ENCODE measurements at regions not wholly inside any gene's neighbourhood (a gene's known extent, or its start where the extent isn't known, plus 50 kb on each side); places are given as distances from the start of the nearest gene placed in this dataset.

DNA sequence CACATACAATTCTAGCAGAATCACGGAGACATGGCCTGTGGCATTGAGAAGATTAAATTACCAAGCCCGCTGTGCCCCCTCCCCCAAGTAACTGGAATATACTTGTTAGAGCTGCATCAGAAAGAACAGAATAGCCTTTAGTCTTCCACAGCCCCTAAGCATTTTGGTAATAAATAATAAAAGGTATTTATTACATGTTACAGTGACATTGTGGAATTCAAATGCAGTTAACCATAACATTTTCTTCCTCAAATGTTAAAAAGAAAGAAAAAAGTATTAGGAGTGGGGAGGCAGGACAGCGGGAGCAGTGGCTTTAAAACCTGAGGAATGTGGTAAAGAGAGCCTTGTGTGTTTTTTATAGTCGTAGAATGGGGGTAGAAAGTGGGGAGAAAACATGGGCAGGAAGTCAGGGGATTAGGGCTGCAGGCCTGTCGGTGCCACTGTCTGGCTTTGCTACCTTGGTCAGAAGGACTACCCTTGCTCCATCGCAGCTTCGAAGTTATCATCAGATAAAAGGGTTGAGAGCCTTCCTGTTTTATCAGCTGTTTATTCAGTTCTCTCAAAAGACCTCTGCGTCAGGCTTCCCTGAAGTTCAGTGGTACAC, 255.9 kb downstream of the MSRB3 start:
- H3K27me3 ChIP-seq (ENCODE audit: control insufficient read depth in 2 of 2, insufficient read depth in 2 of 2, low read length in 2 of 2), result no peaks in the 10 kb centered on the region
- FAIRE-seq (peak; percentile 76), DNase-seq (ENCODE audit: low read depth, low spot score) (peak; percentile 70)
- H3K9ac ChIP-seq (replicated peaks; ENCODE audit: extremely low read depth, insufficient read depth, low read length), result peak overlapping the region; percentile 77
- H3K4me3 ChIP-seq (replicated peaks in 1 of 3; ENCODE audit: insufficient read depth in 1 of 3, low read depth in 1 of 3, low read length in 3 of 3), result no peak overlapping the region
- H3K36me3 ChIP-seq (ENCODE audit: control insufficient read depth in 2 of 2, extremely low read depth in 1 of 2, insufficient read depth in 2 of 2, low read length in 2 of 2), result no peaks in the 10 kb centered on the region
- no peaks in the 10 kb centered on the region for H3K9me1 ChIP-seq (replicated peaks; ENCODE audit: control insufficient read depth, extremely low read depth, insufficient read depth, low read length)
- TF ChIP-seq MYC (IDR thresholded peaks at IDR 0.05; ENCODE audit: low read depth, low read length), result no peak
- TF ChIP-seq POLR2AphosphoS5 (IDR thresholded peaks at IDR 0.05; ENCODE audit: insufficient read depth, low read depth, low read length), result peak; percentile 29
- peak; percentile 86 for TF ChIP-seq GATA2 (IDR thresholded peaks at IDR 0.05; ENCODE audit: insufficient read depth, insufficient read length, low read depth, low read length)
- CTCF ChIA-PET, result interaction anchor here (0.9 to 4.3 kb wide), 8 partner anchors 9 to 228 kb away, joined by 3 to 23 read pairs (median 6); no protein-coding TSS in a partner anchor
- dilution Hi-C loops (cut with MboI; ENCODE audit: extremely low pct_ligation_motif_present, low sequenced_read_pairs) (no loop called here), intact Hi-C loops (cut with micrococcal nuclease) (loop anchor here (1.0 to 10.0 kb wide), 3 partner anchors 226 to 640 kb away; no protein-coding TSS in a partner anchor)
- TSS peak; percentile 17 for BruUV-seq (replicated peaks)
- POLR2A ChIA-PET, result no interaction called here
- peaks cover under 1% of the 10 kb centered on the region for H3K9me3 ChIP-seq (replicated peaks; ENCODE audit: control insufficient read depth, insufficient read depth, low read length)
- H4K20me1 ChIP-seq (replicated peaks; ENCODE audit: control insufficient read depth, extremely low read depth, insufficient read depth, low read length), result no peaks in the 10 kb centered on the region
- H3K27ac ChIP-seq (ENCODE audit: insufficient read depth, low read depth, low read length), result peak overlapping the region; percentile 98
- H3K4me2 ChIP-seq (ENCODE audit: insufficient read depth, low read length), result peak overlapping the region; percentile 60
- H2AFZ ChIP-seq (ENCODE audit: low read depth, low read length), result peak overlapping the region; percentile 21
- H3K79me2 ChIP-seq (ENCODE audit: control insufficient read depth, insufficient read depth, low read length), result no peaks in the 10 kb centered on the region
- peaks cover 63% of the 10 kb centered on the region for H3K4me1 ChIP-seq (ENCODE audit: control insufficient read depth, extremely low read depth, insufficient read depth, low read length)

DNA sequence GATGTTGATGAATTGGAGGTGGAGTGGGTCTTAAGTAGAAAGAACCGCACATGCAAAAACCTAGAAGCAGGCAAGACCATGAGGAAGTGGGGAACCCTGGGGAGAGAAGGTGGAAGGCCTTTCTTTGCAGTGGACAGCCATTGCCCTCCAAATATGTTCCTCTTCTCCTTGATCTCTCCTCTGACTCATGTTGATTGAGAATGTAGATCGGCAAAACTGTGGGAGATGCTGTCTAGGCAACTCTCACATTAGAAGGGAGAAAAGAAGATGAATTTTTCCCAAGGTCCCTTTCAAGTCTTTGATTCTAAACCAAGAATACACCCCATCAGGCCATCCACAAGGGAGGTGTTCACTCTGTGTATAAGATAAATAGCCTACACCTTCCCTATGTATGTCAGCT, 257.5 kb downstream of the MSRB3 start:
- no TSS peak for BruUV-seq (replicated peaks)
- H3K27me3 ChIP-seq (ENCODE audit: control insufficient read depth in 2 of 2, insufficient read depth in 2 of 2, low read length in 2 of 2), result no peaks in the 10 kb centered on the region
- peak overlapping the region; percentile 30 for H2AFZ ChIP-seq (ENCODE audit: low read depth, low read length)
- H3K9ac ChIP-seq (replicated peaks; ENCODE audit: extremely low read depth, insufficient read depth, low read length), result peak overlapping the region; percentile 81
- CTCF ChIA-PET, result interaction anchor here (1.8 kb wide), 2 partner anchors 21 to 22 kb away, joined by 6 to 15 read pairs; no protein-coding TSS in a partner anchor
- dilution Hi-C loops (cut with MboI; ENCODE audit: extremely low pct_ligation_motif_present, low sequenced_read_pairs) (no loop called here), intact Hi-C loops (cut with micrococcal nuclease) (loop anchor here (2.0 to 10.0 kb wide), 6 partner anchors 21 to 641 kb away; partner anchors contain the start of gene HMGA2)
- peak overlapping the region; percentile 98 for H3K27ac ChIP-seq (ENCODE audit: insufficient read depth, low read depth, low read length)
- no peaks in the 10 kb centered on the region for H3K9me1 ChIP-seq (replicated peaks; ENCODE audit: control insufficient read depth, extremely low read depth, insufficient read depth, low read length)
- no peak for FAIRE-seq
- no peaks in the 10 kb centered on the region for H4K20me1 ChIP-seq (replicated peaks; ENCODE audit: control insufficient read depth, extremely low read depth, insufficient read depth, low read length)
- H3K4me3 ChIP-seq (replicated peaks in 1 of 3; ENCODE audit: insufficient read depth in 1 of 3, low read depth in 1 of 3, low read length in 3 of 3), result no peak overlapping the region
- peaks cover 4% of the 10 kb centered on the region for H3K9me3 ChIP-seq (replicated peaks; ENCODE audit: control insufficient read depth, insufficient read depth, low read length)
- no peaks in the 10 kb centered on the region for H3K79me2 ChIP-seq (ENCODE audit: control insufficient read depth, insufficient read depth, low read length)
- peak overlapping the region; percentile 68 for H3K4me2 ChIP-seq (ENCODE audit: insufficient read depth, low read length)
- peaks cover 63% of the 10 kb centered on the region for H3K4me1 ChIP-seq (ENCODE audit: control insufficient read depth, extremely low read depth, insufficient read depth, low read length)
- no peak for TF ChIP-seq EZH2 (IDR thresholded peaks at IDR 0.05; ENCODE audit: borderline replicate concordance, low read depth, low read length, severe bottlenecking)
- TF ChIP-seq JUN (IDR thresholded peaks at IDR 0.05; ENCODE audit: borderline replicate concordance, insufficient read depth, insufficient read length, low read depth), result no peak
- TF ChIP-seq, protein P1, sequence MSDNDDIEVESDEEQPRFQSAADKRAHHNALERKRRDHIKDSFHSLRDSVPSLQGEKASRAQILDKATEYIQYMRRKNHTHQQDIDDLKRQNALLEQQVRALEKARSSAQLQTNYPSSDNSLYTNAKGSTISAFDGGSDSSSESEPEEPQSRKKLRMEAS (IDR thresholded peaks at IDR 0.05; ENCODE audit: insufficient read depth, insufficient read length), result no peak
- TF ChIP-seq, protein P2, sequence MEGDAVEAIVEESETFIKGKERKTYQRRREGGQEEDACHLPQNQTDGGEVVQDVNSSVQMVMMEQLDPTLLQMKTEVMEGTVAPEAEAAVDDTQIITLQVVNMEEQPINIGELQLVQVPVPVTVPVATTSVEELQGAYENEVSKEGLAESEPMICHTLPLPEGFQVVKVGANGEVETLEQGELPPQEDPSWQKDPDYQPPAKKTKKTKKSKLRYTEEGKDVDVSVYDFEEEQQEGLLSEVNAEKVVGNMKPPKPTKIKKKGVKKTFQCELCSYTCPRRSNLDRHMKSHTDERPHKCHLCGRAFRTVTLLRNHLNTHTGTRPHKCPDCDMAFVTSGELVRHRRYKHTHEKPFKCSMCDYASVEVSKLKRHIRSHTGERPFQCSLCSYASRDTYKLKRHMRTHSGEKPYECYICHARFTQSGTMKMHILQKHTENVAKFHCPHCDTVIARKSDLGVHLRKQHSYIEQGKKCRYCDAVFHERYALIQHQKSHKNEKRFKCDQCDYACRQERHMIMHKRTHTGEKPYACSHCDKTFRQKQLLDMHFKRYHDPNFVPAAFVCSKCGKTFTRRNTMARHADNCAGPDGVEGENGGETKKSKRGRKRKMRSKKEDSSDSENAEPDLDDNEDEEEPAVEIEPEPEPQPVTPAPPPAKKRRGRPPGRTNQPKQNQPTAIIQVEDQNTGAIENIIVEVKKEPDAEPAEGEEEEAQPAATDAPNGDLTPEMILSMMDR (IDR thresholded peaks at IDR 0.05; ENCODE audit: extremely low read depth in 1 of 2, insufficient read depth in 1 of 2, low read depth in 1 of 2, low read length in 2 of 2), result no peak
- no peak for TF ChIP-seq GATA2 (IDR thresholded peaks at IDR 0.05; ENCODE audit: insufficient read depth, insufficient read length, low read depth, low read length)
- no peak for TF ChIP-seq FOS (IDR thresholded peaks at IDR 0.05; ENCODE audit: borderline replicate concordance, insufficient read depth, low read length)
- no peak for TF ChIP-seq MYC (IDR thresholded peaks at IDR 0.05; ENCODE audit: low read depth, low read length)
- TF ChIP-seq POLR2A (IDR thresholded peaks at IDR 0.05; ENCODE audit: low read depth, low read length), result no peak
- TF ChIP-seq POLR2AphosphoS5 (IDR thresholded peaks at IDR 0.05; ENCODE audit: insufficient read depth, low read depth, low read length), result no peak
- POLR2A ChIA-PET, result interaction anchor here (1.4 kb wide), 1 partner anchor 68 kb away, joined by 5 read pairs; no protein-coding TSS in a partner anchor
- no peaks in the 10 kb centered on the region for H3K36me3 ChIP-seq (ENCODE audit: control insufficient read depth in 2 of 2, extremely low read depth in 1 of 2, insufficient read depth in 2 of 2, low read length in 2 of 2)
- no peak for DNase-seq (ENCODE audit: low read depth, low spot score)
